HEK293 (cell line): ENCODE measurements at regions not wholly inside any gene's neighbourhood (a gene's known extent, or its start where the extent isn't known, plus 50 kb on each side); places are given as distances from the start of the nearest gene placed in this dataset.

Source experiments
- CTCF ChIA-PET: fragments of 350-600 bp; formaldehyde crosslinking; extraction: SDS; loops from one replicate; lab custom pipeline; 2021; ENCODE audit warnings: antibody characterized with exemption; lab: Yijun Ruan, JAX
- POLR2A ChIA-PET: fragments of 300-600 bp; formaldehyde crosslinking; extraction: SDS; loops from one replicate; lab custom pipeline; 2020; ENCODE audit warnings: antibody characterized with exemption, inconsistent platforms; lab: Yijun Ruan, JAX
- H3K27ac ChIP-seq: fragments of 200-500 bp; sonication (Bioruptor generic); 2 replicates; pipeline ENCODE4 v1.5.1; 2014; ENCODE audit warnings: low read depth, low read length, control low read depth, inconsistent platforms; ENCODE audit errors: extremely low read depth
- H3K36me3 ChIP-seq, 2 experiments: fragments of 200-500 bp in 1 of 2; sonication (Bioruptor generic) in 1 of 2; 1 replicate in 1 of 2; 2 replicates in 1 of 2; pipeline ENCODE4 v1.5.1; 2014 to 2017; ENCODE audit warnings: inconsistent platforms in 2 of 2, low read length in 2 of 2; ENCODE audit not compliant: control insufficient read depth in 2 of 2, insufficient read depth in 1 of 2
- H3K4me1 ChIP-seq: fragments of 200-500 bp; sonication (Bioruptor generic); 2 replicates; pipeline ENCODE4 v1.5.1; 2014; ENCODE audit warnings: mild to moderate bottlenecking, low read length, inconsistent platforms; ENCODE audit not compliant: control insufficient read depth, insufficient read depth
- H3K4me3 ChIP-seq: 2 replicates; pipeline ENCODE4 v1.5.1; 2011; ENCODE audit warnings: low read depth, mild to moderate bottlenecking, control low read depth, low read length, moderate library complexity
- H3K9me3 ChIP-seq: fragments of 200-500 bp; sonication (Bioruptor generic); 2 replicates; pipeline ENCODE4 v1.5.1; 2014; ENCODE audit warnings: low read depth, low read length, inconsistent platforms; ENCODE audit not compliant: control insufficient read depth, insufficient read depth
- EGR2 ChIP-seq: fragments of 450-650 bp; formaldehyde crosslinking; IDR thresholded peaks from 2 replicates; pipeline ENCODE4 v1.5.1; 2016; ENCODE audit warnings: low read depth, missing biosample characterization, missing genetic modification characterization
- KLF10 ChIP-seq: fragments of 450-650 bp; IDR thresholded peaks from 2 replicates; pipeline ENCODE4 v1.5.1; 2018; ENCODE audit warnings: missing biosample characterization, mild to moderate bottlenecking, missing genetic modification characterization
- KLF16 ChIP-seq: fragments of 450-650 bp; formaldehyde crosslinking; IDR thresholded peaks from 2 replicates; pipeline ENCODE4 v1.5.1; 2017; ENCODE audit warnings: missing biosample characterization, missing genetic modification characterization
- SCRT1 ChIP-seq: fragments of 450-650 bp; formaldehyde crosslinking; IDR thresholded peaks from 2 replicates; pipeline ENCODE4 v1.5.1; 2016; ENCODE audit warnings: missing biosample characterization, missing genetic modification characterization, borderline replicate concordance
- SCRT2 ChIP-seq: fragments of 450-650 bp; formaldehyde crosslinking; IDR thresholded peaks from 2 replicates; pipeline ENCODE4 v1.5.1; 2016; ENCODE audit warnings: missing biosample characterization, missing genetic modification characterization
- ZBTB21 ChIP-seq: fragments of 450-650 bp; formaldehyde crosslinking; IDR thresholded peaks from 2 replicates; pipeline ENCODE4 v1.5.1; 2017; ENCODE audit warnings: missing biosample characterization, missing genetic modification characterization
- ZFP69B ChIP-seq: fragments of 450-650 bp; formaldehyde crosslinking; IDR thresholded peaks from 2 replicates; pipeline ENCODE4 v1.5.1; 2016; ENCODE audit warnings: missing biosample characterization, missing genetic modification characterization
- ZIC2 ChIP-seq: fragments of 450-650 bp; formaldehyde crosslinking; IDR thresholded peaks from 2 replicates; pipeline ENCODE4 v1.5.1; 2016; ENCODE audit warnings: missing biosample characterization, missing genetic modification characterization
- ZNF335 ChIP-seq: fragments of 450-650 bp; formaldehyde crosslinking; conservative IDR thresholded peaks from 2 replicates; pipeline ENCODE4 v1.5.1; 2016; ENCODE audit warnings: missing biosample characterization, missing genetic modification characterization
- ZNF426 ChIP-seq: fragments of 450-650 bp; formaldehyde crosslinking; IDR thresholded peaks from 2 replicates; pipeline ENCODE4 v1.5.1; 2017; ENCODE audit warnings: missing biosample characterization, missing genetic modification characterization, mild to moderate bottlenecking, inconsistent platforms, moderate library complexity
- ZNF48 ChIP-seq: fragments of 450-650 bp; formaldehyde crosslinking; IDR thresholded peaks from 2 replicates; pipeline ENCODE4 v1.5.1; 2016; ENCODE audit warnings: missing biosample characterization, missing genetic modification characterization
- ZNF544 ChIP-seq: fragments of 450-650 bp; formaldehyde crosslinking; IDR thresholded peaks from 2 replicates; pipeline ENCODE4 v1.5.0; 2017; ENCODE audit warnings: missing biosample characterization, missing genetic modification characterization
- ZNF629 ChIP-seq: fragments of 450-650 bp; formaldehyde crosslinking; IDR thresholded peaks from 2 replicates; pipeline ENCODE4 v1.5.1; 2017; ENCODE audit warnings: missing biosample characterization, missing genetic modification characterization
- ZNF791 ChIP-seq: fragments of 450-650 bp; formaldehyde crosslinking; IDR thresholded peaks from 2 replicates; pipeline ENCODE4 v1.5.1; 2016; ENCODE audit warnings: missing biosample characterization, missing genetic modification characterization
- TF ChIP-seq, protein P1 (sequence below): fragments of 450-650 bp; formaldehyde crosslinking; IDR thresholded peaks from 2 replicates; pipeline ENCODE4 v1.5.1; 2017; ENCODE audit warnings: missing biosample characterization, missing genetic modification characterization
- TF ChIP-seq, protein P2 (sequence below): fragments of 450-650 bp; formaldehyde crosslinking; IDR thresholded peaks from 2 replicates; pipeline ENCODE4 v1.5.1; 2016; ENCODE audit warnings: missing biosample characterization, missing genetic modification characterization

DNA sequence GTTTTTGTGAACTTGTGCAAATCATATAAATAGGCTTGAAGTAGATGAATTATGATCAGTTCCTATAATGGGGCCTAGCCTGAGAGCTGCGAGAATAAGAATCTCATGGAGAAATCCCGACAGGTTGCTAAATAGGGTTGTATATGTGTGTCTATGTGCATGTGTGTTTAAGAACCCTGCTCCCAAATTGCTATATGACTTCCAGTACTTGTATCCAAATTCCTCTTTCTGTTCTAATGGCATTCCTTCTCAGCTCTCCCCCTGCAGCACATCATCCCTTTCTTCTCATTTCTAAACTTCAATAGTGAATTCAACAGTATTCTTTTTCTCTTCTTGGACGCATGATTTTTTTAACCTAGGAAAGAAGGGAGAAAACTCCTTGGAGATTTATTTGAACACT lies 277.2 kb downstream of the GAS1 start (continued):
- TF ChIP-seq, protein P1, sequence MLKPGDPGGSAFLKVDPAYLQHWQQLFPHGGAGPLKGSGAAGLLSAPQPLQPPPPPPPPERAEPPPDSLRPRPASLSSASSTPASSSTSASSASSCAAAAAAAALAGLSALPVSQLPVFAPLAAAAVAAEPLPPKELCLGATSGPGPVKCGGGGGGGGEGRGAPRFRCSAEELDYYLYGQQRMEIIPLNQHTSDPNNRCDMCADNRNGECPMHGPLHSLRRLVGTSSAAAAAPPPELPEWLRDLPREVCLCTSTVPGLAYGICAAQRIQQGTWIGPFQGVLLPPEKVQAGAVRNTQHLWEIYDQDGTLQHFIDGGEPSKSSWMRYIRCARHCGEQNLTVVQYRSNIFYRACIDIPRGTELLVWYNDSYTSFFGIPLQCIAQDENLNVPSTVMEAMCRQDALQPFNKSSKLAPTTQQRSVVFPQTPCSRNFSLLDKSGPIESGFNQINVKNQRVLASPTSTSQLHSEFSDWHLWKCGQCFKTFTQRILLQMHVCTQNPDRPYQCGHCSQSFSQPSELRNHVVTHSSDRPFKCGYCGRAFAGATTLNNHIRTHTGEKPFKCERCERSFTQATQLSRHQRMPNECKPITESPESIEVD = no peak
- no peak for TF ChIP-seq ZFP69B (tag by site-specific recombination)

DNA sequence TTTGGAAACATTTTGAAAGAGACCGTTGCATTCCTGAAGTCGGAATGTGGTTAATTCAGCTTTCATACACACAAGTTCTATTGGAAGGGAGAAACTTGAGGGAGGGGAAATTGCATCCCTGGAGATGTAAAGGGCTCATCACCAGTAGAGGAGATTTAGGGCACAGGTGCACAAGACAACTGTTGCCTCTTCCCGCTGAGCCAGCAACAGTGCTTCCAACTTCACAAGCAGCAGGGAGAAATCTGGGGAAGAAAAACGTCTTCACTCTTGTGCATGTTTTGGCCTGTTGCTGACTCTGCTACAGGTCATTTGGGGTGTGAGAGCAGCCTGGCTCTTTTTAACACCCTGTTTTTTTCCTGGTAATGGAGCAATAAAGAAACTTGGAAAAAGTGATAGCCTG lies 277.9 kb downstream of the GAS1 start:
- no peak overlapping the region for H3K4me3 ChIP-seq
- H3K4me1 ChIP-seq = no peaks in the 10 kb centered on the region
- CTCF ChIA-PET = no interaction called here
- no peaks in the 10 kb centered on the region for H3K36me3 ChIP-seq
- POLR2A ChIA-PET = no interaction called here
- TF ChIP-seq SCRT2 (tag by site-specific recombination) (peak; percentile 82), SCRT1 (tag by site-specific recombination) (peak; percentile 71), ZNF426 (no peak), ZBTB21 (tag by site-specific recombination) (no peak), EGR2 (tag by site-specific recombination) (no peak)
- TF ChIP-seq, all 188 proteins: peak for 2
- H3K9me3 ChIP-seq = no peaks in the 10 kb centered on the region
- no peak overlapping the region for H3K27ac ChIP-seq

DNA sequence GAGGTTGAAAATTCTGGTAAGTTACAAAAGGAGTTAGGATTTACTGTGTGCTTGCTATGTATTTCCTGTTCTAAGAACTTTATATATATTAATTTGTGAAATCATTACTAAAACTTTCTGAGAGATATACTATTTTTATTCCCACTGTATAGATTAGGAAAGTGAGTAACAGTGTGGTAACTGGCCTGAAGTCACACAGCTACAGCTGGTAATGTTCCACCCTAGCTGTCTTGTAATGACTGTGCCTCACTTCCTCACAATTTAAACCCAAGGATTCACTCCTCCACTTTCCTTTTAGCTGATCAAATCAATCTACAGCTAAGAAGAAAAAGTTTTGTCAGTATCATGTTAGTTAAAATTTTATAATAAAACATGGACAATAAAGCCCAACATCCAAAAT lies 278.8 kb downstream of the GAS1 start:
- CTCF ChIA-PET = interaction anchor here (1.1 kb wide), 1 partner anchor 11 kb away, joined by 5 read pairs; no protein-coding TSS in a partner anchor
- no peaks in the 10 kb centered on the region for H3K9me3 ChIP-seq
- no peak overlapping the region for H3K4me3 ChIP-seq
- no peaks in the 10 kb centered on the region for H3K4me1 ChIP-seq
- POLR2A ChIA-PET = no interaction called here
- no peaks in the 10 kb centered on the region for H3K36me3 ChIP-seq
- TF ChIP-seq ZNF48 (tag by site-specific recombination) (no peak), ZNF335 (no peak), ZNF791 (no peak), ZNF544 (no peak), KLF10 (tag by site-specific recombination) (no peak), KLF16 (tag by site-specific recombination) (no peak), ZIC2 (tag by site-specific recombination) (no peak)
- TF ChIP-seq, protein P2, sequence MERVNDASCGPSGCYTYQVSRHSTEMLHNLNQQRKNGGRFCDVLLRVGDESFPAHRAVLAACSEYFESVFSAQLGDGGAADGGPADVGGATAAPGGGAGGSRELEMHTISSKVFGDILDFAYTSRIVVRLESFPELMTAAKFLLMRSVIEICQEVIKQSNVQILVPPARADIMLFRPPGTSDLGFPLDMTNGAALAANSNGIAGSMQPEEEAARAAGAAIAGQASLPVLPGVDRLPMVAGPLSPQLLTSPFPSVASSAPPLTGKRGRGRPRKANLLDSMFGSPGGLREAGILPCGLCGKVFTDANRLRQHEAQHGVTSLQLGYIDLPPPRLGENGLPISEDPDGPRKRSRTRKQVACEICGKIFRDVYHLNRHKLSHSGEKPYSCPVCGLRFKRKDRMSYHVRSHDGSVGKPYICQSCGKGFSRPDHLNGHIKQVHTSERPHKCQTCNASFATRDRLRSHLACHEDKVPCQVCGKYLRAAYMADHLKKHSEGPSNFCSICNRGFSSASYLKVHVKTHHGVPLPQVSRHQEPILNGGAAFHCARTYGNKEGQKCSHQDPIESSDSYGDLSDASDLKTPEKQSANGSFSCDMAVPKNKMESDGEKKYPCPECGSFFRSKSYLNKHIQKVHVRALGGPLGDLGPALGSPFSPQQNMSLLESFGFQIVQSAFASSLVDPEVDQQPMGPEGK (tag by site-specific recombination) = no peak
- H3K27ac ChIP-seq = no peak overlapping the region

DNA sequence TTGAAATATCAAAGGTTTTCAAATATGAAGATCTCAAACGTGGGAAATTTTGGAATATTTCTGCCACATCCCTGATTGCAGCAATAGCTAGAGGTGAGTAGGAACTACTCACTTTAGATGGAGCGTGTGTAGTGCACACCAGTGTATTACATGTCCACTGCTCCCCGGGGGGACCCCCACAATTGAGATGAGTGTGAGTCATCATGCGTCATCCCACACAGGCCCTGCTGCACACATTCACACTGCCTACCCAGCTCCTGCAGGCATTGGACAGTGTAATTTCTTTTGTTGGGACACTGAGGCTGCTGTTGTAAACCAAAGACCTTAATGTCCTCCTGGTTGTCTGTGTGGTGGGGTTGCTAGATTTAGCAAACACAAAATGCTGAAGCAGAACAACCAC lies 280.0 kb downstream of the GAS1 start:
- TF ChIP-seq KLF16 (tag by site-specific recombination) = no peak
- TF ChIP-seq ZNF629 = no peak
- TF ChIP-seq, all 188 proteins: peak for 0
- no peaks in the 10 kb centered on the region for H3K4me1 ChIP-seq
- H3K9me3 ChIP-seq = no peaks in the 10 kb centered on the region
- POLR2A ChIA-PET = no interaction called here
- CTCF ChIA-PET = no interaction called here
- no peak overlapping the region for H3K27ac ChIP-seq
- H3K36me3 ChIP-seq = no peaks in the 10 kb centered on the region
- H3K4me3 ChIP-seq = no peak overlapping the region
